Glomerular endothelial cell (primary cell): ENCODE measurements at regions not wholly inside any gene's neighbourhood (a gene's known extent, or its start where the extent isn't known, plus 50 kb on each side); places are given as distances from the start of the nearest gene placed in this dataset.
"Not testable (repeated sequence)": the region's sequence is repeated elsewhere in the genome, so short reads cannot be mapped to it uniquely, and the experiment has no call there.

Experiments used
- DNase-seq: peaks from one replicate; pipeline ENCODE4 v3.0.0-alpha.2; 2011; ENCODE audit warnings: low read depth, low spot score; ENCODE audit errors: extremely low read depth

- DNase-seq = no peak
Observed at GRCh38 chr1:223045164-223045957, 97.7 kb downstream of the TLR5 start.

- DNase-seq = no peak
Observed at GRCh38 chr1:223046011-223046410, 97.0 kb downstream of the TLR5 start.

GRCh38 chr1:223046463-223046862 lies 96.6 kb downstream of the TLR5 start:
- not testable (repeated sequence) for DNase-seq

- no peak for DNase-seq
Observed at GRCh38 chr1:223048026-223048425, 95.0 kb downstream of the TLR5 start.

- DNase-seq = no peak
Observed at GRCh38 chr1:223052462-223052861, 90.6 kb downstream of the TLR5 start.

GRCh38 chr1:223052931-223053330 lies 90.1 kb downstream of the TLR5 start:
- DNase-seq = no peak

GRCh38 chr1:223056802-223057201 lies 86.2 kb downstream of the TLR5 start:
- no peak for DNase-seq

- no peak for DNase-seq
Observed at GRCh38 chr1:223057569-223058093, 85.4 kb downstream of the TLR5 start.
